GM04504 (cell line): ENCODE measurements at regions not wholly inside any gene's neighbourhood (a gene's known extent, or its start where the extent isn't known, plus 50 kb on each side); places are given as distances from the start of the nearest gene placed in this dataset.

Experiments used
- DNase-seq: peaks from one replicate; pipeline ENCODE4 v3.0.0-alpha.2; 2012; ENCODE audit warnings: low read depth

- DNase-seq, result no peak
Observed at GRCh38 chr20:37598100-37598543, 70.4 kb upstream of the BLCAP start.

- no peak for DNase-seq
Observed at GRCh38 chr20:37596890-37597536, 69.3 kb upstream of the BLCAP start.

- DNase-seq, result no peak
Observed at GRCh38 chr20:37596168-37596567, 68.5 kb upstream of the BLCAP start.

GRCh38 chr20:37593710-37594109 is 66.0 kb upstream of the BLCAP start:
- no peak for DNase-seq

- no peak for DNase-seq
Observed at GRCh38 chr20:37590938-37591490, 63.3 kb upstream of the BLCAP start.

- no peak for DNase-seq
Observed at GRCh38 chr20:37586078-37586477, 58.4 kb upstream of the BLCAP start.

GRCh38 chr20:37584238-37584807 is 56.6 kb upstream of the BLCAP start:
- no peak for DNase-seq

- DNase-seq, result no peak
Observed at GRCh38 chr20:37581246-37581645, 53.6 kb upstream of the BLCAP start.

GRCh38 chr20:37580069-37580468 is 52.4 kb upstream of the BLCAP start:
- DNase-seq, result no peak

- DNase-seq, result no peak
Observed at GRCh38 chr20:37579106-37579505, 51.4 kb upstream of the BLCAP start.

- no peak for DNase-seq
Observed at GRCh38 chr20:37577981-37578380, 50.3 kb upstream of the BLCAP start.
